ENCODE measurements at regions not wholly inside any gene's neighbourhood (a gene's known extent, or its start where the extent isn't known, plus 50 kb on each side); places are given as distances from the start of the nearest gene placed in this dataset.

DNA sequence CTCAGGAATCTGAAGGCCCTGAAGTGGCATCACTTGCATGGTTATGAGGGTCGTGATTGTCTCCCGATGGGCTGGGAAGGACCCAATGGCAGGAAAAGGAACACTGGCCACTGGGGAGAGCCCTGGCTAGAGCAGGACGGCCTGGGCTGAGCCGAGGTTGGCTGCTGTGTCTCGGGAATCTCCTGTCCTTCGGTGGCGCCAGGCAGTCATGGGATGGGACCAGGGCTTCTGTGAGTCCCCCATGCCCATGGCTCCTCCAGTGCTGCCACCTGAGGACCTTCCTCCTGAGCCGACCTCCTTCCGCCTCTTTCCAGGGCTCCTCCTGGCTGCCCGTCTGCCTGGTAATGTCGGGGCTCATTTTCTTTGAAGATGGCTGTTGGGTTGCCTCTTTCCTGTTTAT, 1394.0 kb downstream of the BRD1 start (continued):
- TF ChIP-seq, protein P1, sequence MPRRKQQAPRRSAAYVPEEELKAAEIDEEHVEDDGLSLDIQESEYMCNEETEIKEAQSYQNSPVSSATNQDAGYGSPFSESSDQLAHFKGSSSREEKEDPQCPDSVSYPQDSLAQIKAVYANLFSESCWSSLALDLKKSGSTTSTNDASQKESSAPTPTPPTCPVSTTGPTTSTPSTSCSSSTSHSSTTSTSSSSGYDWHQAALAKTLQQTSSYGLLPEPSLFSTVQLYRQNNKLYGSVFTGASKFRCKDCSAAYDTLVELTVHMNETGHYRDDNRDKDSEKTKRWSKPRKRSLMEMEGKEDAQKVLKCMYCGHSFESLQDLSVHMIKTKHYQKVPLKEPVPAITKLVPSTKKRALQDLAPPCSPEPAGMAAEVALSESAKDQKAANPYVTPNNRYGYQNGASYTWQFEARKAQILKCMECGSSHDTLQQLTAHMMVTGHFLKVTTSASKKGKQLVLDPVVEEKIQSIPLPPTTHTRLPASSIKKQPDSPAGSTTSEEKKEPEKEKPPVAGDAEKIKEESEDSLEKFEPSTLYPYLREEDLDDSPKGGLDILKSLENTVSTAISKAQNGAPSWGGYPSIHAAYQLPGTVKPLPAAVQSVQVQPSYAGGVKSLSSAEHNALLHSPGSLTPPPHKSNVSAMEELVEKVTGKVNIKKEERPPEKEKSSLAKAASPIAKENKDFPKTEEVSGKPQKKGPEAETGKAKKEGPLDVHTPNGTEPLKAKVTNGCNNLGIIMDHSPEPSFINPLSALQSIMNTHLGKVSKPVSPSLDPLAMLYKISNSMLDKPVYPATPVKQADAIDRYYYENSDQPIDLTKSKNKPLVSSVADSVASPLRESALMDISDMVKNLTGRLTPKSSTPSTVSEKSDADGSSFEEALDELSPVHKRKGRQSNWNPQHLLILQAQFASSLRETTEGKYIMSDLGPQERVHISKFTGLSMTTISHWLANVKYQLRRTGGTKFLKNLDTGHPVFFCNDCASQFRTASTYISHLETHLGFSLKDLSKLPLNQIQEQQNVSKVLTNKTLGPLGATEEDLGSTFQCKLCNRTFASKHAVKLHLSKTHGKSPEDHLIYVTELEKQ (tag by site-specific recombination; IDR thresholded peaks at IDR 0.05; ENCODE audit: borderline replicate concordance), result no peak
- TF ChIP-seq, protein P2, sequence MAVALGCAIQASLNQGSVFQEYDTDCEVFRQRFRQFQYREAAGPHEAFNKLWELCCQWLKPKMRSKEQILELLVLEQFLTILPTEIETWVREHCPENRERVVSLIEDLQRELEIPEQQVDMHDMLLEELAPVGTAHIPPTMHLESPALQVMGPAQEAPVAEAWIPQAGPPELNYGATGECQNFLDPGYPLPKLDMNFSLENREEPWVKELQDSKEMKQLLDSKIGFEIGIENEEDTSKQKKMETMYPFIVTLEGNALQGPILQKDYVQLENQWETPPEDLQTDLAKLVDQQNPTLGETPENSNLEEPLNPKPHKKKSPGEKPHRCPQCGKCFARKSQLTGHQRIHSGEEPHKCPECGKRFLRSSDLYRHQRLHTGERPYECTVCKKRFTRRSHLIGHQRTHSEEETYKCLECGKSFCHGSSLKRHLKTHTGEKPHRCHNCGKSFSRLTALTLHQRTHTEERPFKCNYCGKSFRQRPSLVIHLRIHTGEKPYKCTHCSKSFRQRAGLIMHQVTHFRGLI (tag by site-specific recombination; IDR thresholded peaks at IDR 0.05), result no peak
- TF ChIP-seq, protein P3, sequence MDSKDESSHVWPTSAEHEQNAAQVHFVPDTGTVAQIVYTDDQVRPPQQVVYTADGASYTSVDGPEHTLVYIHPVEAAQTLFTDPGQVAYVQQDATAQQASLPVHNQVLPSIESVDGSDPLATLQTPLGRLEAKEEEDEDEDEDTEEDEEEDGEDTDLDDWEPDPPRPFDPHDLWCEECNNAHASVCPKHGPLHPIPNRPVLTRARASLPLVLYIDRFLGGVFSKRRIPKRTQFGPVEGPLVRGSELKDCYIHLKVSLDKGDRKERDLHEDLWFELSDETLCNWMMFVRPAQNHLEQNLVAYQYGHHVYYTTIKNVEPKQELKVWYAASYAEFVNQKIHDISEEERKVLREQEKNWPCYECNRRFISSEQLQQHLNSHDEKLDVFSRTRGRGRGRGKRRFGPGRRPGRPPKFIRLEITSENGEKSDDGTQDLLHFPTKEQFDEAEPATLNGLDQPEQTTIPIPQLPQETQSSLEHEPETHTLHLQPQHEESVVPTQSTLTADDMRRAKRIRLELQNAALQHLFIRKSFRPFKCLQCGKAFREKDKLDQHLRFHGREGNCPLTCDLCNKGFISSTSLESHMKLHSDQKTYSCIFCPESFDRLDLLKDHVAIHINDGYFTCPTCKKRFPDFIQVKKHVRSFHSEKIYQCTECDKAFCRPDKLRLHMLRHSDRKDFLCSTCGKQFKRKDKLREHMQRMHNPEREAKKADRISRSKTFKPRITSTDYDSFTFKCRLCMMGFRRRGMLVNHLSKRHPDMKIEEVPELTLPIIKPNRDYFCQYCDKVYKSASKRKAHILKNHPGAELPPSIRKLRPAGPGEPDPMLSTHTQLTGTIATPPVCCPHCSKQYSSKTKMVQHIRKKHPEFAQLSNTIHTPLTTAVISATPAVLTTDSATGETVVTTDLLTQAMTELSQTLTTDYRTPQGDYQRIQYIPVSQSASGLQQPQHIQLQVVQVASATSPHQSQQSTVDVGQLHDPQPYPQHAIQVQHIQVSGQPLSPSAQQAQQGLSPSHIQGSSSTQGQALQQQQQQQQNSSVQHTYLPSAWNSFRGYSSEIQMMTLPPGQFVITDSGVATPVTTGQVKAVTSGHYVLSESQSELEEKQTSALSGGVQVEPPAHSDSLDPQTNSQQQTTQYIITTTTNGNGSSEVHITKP (tag by site-specific recombination; IDR thresholded peaks at IDR 0.05), result no peak

DNA sequence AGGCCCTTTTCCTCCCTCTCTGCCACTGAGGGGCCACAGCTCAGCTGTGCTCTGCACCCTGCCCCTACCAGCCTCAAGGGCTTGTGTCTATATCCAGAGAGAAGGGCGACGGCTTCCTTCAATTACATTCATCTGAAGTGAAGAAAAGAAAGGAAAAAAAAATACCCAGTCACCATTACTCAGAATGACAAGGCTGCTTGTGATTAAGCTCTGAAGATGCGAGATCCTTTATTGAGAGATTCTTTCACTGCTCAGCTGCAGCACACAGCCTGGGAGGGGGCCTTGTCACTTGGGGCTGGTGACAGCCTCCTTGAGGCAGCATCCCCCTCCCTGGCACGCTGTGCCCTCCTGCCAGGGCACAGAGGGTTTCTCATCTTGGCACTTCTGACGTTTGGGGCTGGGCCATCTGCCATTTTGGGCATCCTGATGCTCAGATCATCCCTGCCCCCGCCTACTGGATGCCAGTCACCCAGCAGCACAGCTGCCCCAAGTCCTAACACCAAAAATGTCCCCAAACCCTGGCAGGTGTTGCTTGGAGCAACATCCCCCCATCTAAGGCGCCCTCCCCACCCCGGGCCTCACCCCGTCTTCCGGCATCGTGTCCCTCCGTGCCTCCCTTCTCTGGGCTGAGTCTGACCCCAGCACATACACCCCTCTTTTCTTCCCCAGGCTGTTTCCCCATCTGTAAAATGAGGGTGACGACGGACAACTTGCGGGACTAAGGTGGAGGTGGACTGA, 1394.7 kb downstream of the BRD1 start:
- Histone ChIP-seq H3K9me3 (ENCODE audit: control insufficient read depth, insufficient read depth, low read depth, low read length) (no peaks in the 10 kb centered on the region), H3K27ac (ENCODE audit: extremely low read depth, low read depth, low read length) (no peak overlapping the region), H3K36me3 (ENCODE audit: control insufficient read depth in 2 of 2, insufficient read depth in 1 of 2, low read length in 2 of 2) (no peaks in the 10 kb centered on the region), H3K4me3 (ENCODE audit: low read depth, low read length) (no peak overlapping the region), H3K4me1 (ENCODE audit: control insufficient read depth, insufficient read depth, low read length) (no peaks in the 10 kb centered on the region)
- TF ChIP-seq ZEB2 (tag by site-specific recombination; IDR thresholded peaks at IDR 0.05), result no peak
- no peak for TF ChIP-seq YY1 (tag by site-specific recombination; IDR thresholded peaks at IDR 0.05)
- no peak for TF ChIP-seq ZNF138 (tag by site-specific recombination; IDR thresholded peaks at IDR 0.05; ENCODE audit: borderline replicate concordance)
- no peak for TF ChIP-seq ZNF677 (tag by site-specific recombination; IDR thresholded peaks at IDR 0.05)
- TF ChIP-seq ZFP69B (tag by site-specific recombination; IDR thresholded peaks at IDR 0.05), result no peak
- no peak for TF ChIP-seq ZNF416 (tag by site-specific recombination; IDR thresholded peaks at IDR 0.05)
- no peak for TF ChIP-seq ZNF664 (tag by site-specific recombination; IDR thresholded peaks at IDR 0.05)
- TF ChIP-seq REPIN1 (tag by site-specific recombination; IDR thresholded peaks at IDR 0.05; ENCODE audit: low read depth), result no peak
- no peak for TF ChIP-seq SP7 (tag by site-specific recombination; IDR thresholded peaks at IDR 0.05)
- no peak for TF ChIP-seq WT1 (tag by site-specific recombination; IDR thresholded peaks at IDR 0.05)
- TF ChIP-seq GLI4 (tag by site-specific recombination; IDR thresholded peaks at IDR 0.05), result no peak
- TF ChIP-seq, protein P4, sequence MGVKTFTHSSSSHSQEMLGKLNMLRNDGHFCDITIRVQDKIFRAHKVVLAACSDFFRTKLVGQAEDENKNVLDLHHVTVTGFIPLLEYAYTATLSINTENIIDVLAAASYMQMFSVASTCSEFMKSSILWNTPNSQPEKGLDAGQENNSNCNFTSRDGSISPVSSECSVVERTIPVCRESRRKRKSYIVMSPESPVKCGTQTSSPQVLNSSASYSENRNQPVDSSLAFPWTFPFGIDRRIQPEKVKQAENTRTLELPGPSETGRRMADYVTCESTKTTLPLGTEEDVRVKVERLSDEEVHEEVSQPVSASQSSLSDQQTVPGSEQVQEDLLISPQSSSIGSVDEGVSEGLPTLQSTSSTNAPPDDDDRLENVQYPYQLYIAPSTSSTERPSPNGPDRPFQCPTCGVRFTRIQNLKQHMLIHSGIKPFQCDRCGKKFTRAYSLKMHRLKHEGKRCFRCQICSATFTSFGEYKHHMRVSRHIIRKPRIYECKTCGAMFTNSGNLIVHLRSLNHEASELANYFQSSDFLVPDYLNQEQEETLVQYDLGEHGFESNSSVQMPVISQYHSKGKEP (tag by site-specific recombination; IDR thresholded peaks at IDR 0.05), result no peak
- TF ChIP-seq FEZF1 (tag by site-specific recombination; IDR thresholded peaks at IDR 0.05), result no peak
- no peak for TF ChIP-seq ZNF544 (tag by site-specific recombination; IDR thresholded peaks at IDR 0.05)
- no peak for TF ChIP-seq SP3 (tag by site-specific recombination; IDR thresholded peaks at IDR 0.05)
- TF ChIP-seq, protein P5, sequence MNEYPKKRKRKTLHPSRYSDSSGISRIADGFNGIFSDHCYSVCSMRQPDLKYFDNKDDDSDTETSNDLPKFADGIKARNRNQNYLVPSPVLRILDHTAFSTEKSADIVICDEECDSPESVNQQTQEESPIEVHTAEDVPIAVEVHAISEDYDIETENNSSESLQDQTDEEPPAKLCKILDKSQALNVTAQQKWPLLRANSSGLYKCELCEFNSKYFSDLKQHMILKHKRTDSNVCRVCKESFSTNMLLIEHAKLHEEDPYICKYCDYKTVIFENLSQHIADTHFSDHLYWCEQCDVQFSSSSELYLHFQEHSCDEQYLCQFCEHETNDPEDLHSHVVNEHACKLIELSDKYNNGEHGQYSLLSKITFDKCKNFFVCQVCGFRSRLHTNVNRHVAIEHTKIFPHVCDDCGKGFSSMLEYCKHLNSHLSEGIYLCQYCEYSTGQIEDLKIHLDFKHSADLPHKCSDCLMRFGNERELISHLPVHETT (tag by site-specific recombination; IDR thresholded peaks at IDR 0.05), result no peak
- CTCF ChIA-PET, result no interaction called here
- POLR2A ChIA-PET, result no interaction called here
